ENCODE measurements at regions not wholly inside any gene's neighbourhood (a gene's known extent, or its start where the extent isn't known, plus 50 kb on each side); places are given as distances from the start of the nearest gene placed in this dataset.

- TF ChIP-seq, protein P1, sequence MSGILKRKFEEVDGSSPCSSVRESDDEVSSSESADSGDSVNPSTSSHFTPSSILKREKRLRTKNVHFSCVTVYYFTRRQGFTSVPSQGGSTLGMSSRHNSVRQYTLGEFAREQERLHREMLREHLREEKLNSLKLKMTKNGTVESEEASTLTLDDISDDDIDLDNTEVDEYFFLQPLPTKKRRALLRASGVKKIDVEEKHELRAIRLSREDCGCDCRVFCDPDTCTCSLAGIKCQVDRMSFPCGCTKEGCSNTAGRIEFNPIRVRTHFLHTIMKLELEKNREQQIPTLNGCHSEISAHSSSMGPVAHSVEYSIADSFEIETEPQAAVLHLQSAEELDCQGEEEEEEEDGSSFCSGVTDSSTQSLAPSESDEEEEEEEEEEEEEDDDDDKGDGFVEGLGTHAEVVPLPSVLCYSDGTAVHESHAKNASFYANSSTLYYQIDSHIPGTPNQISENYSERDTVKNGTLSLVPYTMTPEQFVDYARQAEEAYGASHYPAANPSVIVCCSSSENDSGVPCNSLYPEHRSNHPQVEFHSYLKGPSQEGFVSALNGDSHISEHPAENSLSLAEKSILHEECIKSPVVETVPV (CRISPR knock-in tag; IDR thresholded peaks at IDR 0.05): no peak
- TF ChIP-seq ISL1 (CRISPR knock-in tag; IDR thresholded peaks at IDR 0.05) (no peak), RARB (CRISPR knock-in tag; IDR thresholded peaks at IDR 0.05) (no peak), POU6F1 (CRISPR knock-in tag; IDR thresholded peaks at IDR 0.05; ENCODE audit: borderline replicate concordance, low read depth) (no peak), CSDC2 (CRISPR knock-in tag; IDR thresholded peaks at IDR 0.05) (no peak)
These were observed 603.4 kb downstream of the BRD1 start (continued) for GRCh38 chr22:49224243-49224642.

- TF ChIP-seq, protein P2, sequence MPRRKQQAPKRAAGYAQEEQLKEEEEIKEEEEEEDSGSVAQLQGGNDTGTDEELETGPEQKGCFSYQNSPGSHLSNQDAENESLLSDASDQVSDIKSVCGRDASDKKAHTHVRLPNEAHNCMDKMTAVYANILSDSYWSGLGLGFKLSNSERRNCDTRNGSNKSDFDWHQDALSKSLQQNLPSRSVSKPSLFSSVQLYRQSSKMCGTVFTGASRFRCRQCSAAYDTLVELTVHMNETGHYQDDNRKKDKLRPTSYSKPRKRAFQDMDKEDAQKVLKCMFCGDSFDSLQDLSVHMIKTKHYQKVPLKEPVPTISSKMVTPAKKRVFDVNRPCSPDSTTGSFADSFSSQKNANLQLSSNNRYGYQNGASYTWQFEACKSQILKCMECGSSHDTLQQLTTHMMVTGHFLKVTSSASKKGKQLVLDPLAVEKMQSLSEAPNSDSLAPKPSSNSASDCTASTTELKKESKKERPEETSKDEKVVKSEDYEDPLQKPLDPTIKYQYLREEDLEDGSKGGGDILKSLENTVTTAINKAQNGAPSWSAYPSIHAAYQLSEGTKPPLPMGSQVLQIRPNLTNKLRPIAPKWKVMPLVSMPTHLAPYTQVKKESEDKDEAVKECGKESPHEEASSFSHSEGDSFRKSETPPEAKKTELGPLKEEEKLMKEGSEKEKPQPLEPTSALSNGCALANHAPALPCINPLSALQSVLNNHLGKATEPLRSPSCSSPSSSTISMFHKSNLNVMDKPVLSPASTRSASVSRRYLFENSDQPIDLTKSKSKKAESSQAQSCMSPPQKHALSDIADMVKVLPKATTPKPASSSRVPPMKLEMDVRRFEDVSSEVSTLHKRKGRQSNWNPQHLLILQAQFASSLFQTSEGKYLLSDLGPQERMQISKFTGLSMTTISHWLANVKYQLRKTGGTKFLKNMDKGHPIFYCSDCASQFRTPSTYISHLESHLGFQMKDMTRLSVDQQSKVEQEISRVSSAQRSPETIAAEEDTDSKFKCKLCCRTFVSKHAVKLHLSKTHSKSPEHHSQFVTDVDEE (CRISPR knock-in tag; IDR thresholded peaks at IDR 0.05): no peak
- TF ChIP-seq RARB (CRISPR knock-in tag; IDR thresholded peaks at IDR 0.05) (no peak), ZNF8 (CRISPR knock-in tag; IDR thresholded peaks at IDR 0.05) (no peak), OSR1 (CRISPR knock-in tag; IDR thresholded peaks at IDR 0.05) (no peak), CSDC2 (CRISPR knock-in tag; IDR thresholded peaks at IDR 0.05) (no peak), SNAI2 (CRISPR knock-in tag; IDR thresholded peaks at IDR 0.05) (no peak), ZC3H10 (CRISPR knock-in tag; IDR thresholded peaks at IDR 0.05) (no peak), TOX (CRISPR knock-in tag; IDR thresholded peaks at IDR 0.05; ENCODE audit: borderline replicate concordance) (no peak), ESRRG (CRISPR knock-in tag; IDR thresholded peaks at IDR 0.05) (no peak), PPARA (CRISPR knock-in tag; IDR thresholded peaks at IDR 0.05; ENCODE audit: borderline replicate concordance) (no peak), BACH2 (CRISPR knock-in tag; IDR thresholded peaks at IDR 0.05; ENCODE audit: borderline replicate concordance) (no peak), ZFP30 (CRISPR knock-in tag; IDR thresholded peaks at IDR 0.05) (no peak), ARNTL (CRISPR knock-in tag; IDR thresholded peaks at IDR 0.05; ENCODE audit: borderline replicate concordance, low read depth) (no peak), POU6F1 (CRISPR knock-in tag; IDR thresholded peaks at IDR 0.05; ENCODE audit: borderline replicate concordance, low read depth) (no peak)
- TF ChIP-seq, protein P3, sequence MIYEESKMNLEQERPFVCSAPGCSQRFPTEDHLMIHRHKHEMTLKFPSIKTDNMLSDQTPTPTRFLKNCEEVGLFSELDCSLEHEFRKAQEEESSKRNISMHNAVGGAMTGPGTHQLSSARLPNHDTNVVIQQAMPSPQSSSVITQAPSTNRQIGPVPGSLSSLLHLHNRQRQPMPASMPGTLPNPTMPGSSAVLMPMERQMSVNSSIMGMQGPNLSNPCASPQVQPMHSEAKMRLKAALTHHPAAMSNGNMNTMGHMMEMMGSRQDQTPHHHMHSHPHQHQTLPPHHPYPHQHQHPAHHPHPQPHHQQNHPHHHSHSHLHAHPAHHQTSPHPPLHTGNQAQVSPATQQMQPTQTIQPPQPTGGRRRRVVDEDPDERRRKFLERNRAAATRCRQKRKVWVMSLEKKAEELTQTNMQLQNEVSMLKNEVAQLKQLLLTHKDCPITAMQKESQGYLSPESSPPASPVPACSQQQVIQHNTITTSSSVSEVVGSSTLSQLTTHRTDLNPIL (CRISPR knock-in tag; IDR thresholded peaks at IDR 0.05; ENCODE audit: low read depth): no peak
- TF ChIP-seq, protein P1 (CRISPR knock-in tag; IDR thresholded peaks at IDR 0.05): no peak
- TF ChIP-seq, protein P4, sequence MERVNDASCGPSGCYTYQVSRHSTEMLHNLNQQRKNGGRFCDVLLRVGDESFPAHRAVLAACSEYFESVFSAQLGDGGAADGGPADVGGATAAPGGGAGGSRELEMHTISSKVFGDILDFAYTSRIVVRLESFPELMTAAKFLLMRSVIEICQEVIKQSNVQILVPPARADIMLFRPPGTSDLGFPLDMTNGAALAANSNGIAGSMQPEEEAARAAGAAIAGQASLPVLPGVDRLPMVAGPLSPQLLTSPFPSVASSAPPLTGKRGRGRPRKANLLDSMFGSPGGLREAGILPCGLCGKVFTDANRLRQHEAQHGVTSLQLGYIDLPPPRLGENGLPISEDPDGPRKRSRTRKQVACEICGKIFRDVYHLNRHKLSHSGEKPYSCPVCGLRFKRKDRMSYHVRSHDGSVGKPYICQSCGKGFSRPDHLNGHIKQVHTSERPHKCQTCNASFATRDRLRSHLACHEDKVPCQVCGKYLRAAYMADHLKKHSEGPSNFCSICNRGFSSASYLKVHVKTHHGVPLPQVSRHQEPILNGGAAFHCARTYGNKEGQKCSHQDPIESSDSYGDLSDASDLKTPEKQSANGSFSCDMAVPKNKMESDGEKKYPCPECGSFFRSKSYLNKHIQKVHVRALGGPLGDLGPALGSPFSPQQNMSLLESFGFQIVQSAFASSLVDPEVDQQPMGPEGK (CRISPR knock-in tag; IDR thresholded peaks at IDR 0.05; ENCODE audit: borderline replicate concordance): no peak
These were observed 609.5 kb downstream of the BRD1 start for GRCh38 chr22:49218142-49218541.

More at GRCh38 chr22:49218142-49218541, 609.5 kb downstream of the BRD1 start:
- ATAC-seq: no peak

Data from SK-N-SH treated with all-trans-retinoic acid at 6 μM for 48 hours (cell line).